ENCODE measurements at regions not wholly inside any gene's neighbourhood (a gene's known extent, or its start where the extent isn't known, plus 50 kb on each side); places are given as distances from the start of the nearest gene placed in this dataset.

DNA sequence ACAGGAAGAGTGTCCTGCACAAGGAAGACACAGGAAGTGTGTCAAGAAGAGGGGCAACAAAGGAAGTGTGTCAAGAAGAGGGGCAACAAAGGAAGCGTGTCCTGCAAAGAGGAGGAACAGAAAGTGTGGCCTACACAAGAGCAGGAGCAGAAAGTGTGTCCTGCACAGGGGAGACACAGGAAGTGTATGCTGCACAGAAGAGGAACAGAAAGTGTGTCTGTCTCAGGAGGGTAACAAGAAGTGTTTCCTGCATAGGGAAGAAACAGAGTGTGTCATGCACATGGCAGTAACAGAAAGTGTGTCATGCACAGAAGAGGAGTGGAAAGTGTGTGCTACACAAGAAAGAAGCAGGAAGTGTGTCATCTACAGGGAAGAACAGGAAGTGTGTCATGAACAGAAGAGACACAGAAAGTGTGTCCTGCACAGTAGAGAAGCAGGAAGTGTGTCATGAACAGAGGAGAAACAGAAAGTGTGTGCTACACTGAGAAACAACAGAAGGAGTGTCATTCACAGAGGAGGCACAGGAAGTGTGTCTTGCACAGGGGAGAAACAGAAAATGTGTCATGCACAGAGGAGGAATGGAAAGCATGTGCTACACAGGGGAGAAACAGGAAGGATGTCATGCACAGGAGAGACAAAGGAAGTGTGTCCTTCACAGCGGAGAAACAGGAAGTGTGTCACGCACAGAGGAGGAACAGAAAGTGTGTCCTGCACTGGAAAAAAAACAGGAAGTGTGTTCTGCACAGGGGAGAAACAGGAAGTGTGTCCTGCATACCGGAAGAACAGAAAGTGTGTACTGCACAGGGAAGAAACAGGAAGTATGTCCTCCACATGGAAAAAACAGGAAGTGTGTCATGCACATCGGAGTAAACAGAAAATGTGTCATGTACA is 526.4 kb upstream of the PRKX start:
- no peak overlapping the region for H3K9ac ChIP-seq (ENCODE audit: low read depth, low read length)
- H3K27ac ChIP-seq (ENCODE audit: low read length): no peak overlapping the region

DNA sequence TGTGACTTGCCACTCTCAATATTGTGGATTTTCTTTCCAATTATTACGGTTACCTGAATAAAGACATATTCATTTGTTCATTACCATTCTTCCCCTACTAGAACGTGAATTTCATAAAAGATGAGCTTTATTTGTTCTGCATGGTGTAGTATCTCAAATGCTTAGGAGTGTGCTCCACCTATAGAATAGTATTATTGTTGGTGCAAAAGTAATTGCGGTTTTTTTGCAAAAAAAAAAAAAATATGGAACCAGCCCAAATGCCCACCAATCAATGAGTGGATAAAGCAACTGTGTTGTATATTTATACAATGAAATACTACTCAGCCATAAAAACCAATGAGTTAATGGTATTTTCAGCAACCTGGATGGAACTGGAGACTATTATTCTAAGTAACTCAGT is 525.5 kb upstream of the PRKX start:
- Histone ChIP-seq H3K4me1 (ENCODE audit: insufficient read depth, low read length) (no peaks in the 10 kb centered on the region), H3K36me3 (ENCODE audit: insufficient read depth, low read depth, low read length) (no peaks in the 10 kb centered on the region), H3K9ac (ENCODE audit: low read depth, low read length) (no peak overlapping the region), H3K4me3 (ENCODE audit: low read length) (no peak overlapping the region), H3K9me3 (ENCODE audit: insufficient read depth, low read depth, low read length) (no peaks in the 10 kb centered on the region), H3K27ac (ENCODE audit: low read length) (no peak overlapping the region), H3K27me3 (ENCODE audit: insufficient read depth, low read length) (no peaks in the 10 kb centered on the region)

More for the DNA sequence above, 526.4 kb upstream of the PRKX start:
- H3K36me3 ChIP-seq (ENCODE audit: insufficient read depth, low read depth, low read length): no peaks in the 10 kb centered on the region
- no peak overlapping the region for H3K4me3 ChIP-seq (ENCODE audit: low read length)
- H3K27me3 ChIP-seq (ENCODE audit: insufficient read depth, low read length): no peaks in the 10 kb centered on the region
- H3K9me3 ChIP-seq (ENCODE audit: insufficient read depth, low read depth, low read length): no peaks in the 10 kb centered on the region
- H3K4me1 ChIP-seq (ENCODE audit: insufficient read depth, low read length): no peaks in the 10 kb centered on the region

DNA sequence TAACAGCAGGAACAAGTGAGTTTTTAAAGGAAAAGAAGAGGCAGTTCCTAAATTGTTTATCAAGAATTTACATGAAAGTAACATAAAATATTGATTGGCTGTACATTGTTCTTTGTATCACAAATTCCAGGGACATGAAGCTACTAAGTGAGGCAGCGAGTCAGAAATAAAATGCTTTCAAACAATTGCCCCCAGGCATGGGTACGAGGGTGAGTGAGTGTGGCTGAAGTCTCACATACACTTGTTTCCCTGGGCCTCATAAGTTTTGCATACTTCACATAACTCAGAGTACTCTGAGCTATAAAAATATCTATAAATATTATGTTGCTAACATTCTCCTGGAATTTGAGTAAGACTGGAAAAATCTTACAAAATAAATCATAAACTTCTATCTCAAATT is 511.6 kb upstream of the PRKX start:
- H3K27ac ChIP-seq (ENCODE audit: low read length): no peak overlapping the region
- H3K9ac ChIP-seq (ENCODE audit: low read depth, low read length): no peak overlapping the region
- H3K4me3 ChIP-seq (ENCODE audit: low read length): no peak overlapping the region

DNA sequence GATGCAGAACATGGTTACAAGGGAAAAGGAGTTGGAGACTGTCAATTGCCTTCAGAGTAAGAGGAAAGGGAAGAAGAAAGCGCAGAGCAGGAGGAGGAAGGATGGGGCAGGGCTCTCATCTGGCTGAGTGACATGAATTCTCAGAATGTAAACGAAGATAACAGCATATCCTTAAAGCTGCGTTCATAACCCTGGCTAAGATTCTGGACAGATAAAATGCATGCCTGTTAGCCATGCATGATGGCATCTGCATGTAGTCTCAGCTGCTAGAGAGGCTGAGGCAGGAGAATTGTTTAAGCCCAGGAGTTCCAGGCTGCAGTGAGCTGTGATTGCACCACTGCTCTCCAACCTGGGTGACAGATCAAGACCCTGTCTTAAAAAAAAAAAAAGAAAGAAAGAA is 493.5 kb upstream of the PRKX start:
- no peak overlapping the region for H3K4me3 ChIP-seq (ENCODE audit: low read length)
- H3K9ac ChIP-seq (ENCODE audit: low read depth, low read length): no peak overlapping the region
- H3K4me1 ChIP-seq (ENCODE audit: insufficient read depth, low read length): no peaks in the 10 kb centered on the region
- H3K9me3 ChIP-seq (ENCODE audit: insufficient read depth, low read depth, low read length): no peaks in the 10 kb centered on the region
- H3K27me3 ChIP-seq (ENCODE audit: insufficient read depth, low read length): no peaks in the 10 kb centered on the region
- H3K36me3 ChIP-seq (ENCODE audit: insufficient read depth, low read depth, low read length): no peaks in the 10 kb centered on the region
- no peak overlapping the region for H3K27ac ChIP-seq (ENCODE audit: low read length)

More for the DNA sequence above, 511.6 kb upstream of the PRKX start:
- no peaks in the 10 kb centered on the region for H3K27me3 ChIP-seq (ENCODE audit: insufficient read depth, low read length)
- H3K36me3 ChIP-seq (ENCODE audit: insufficient read depth, low read depth, low read length): no peaks in the 10 kb centered on the region
- no peaks in the 10 kb centered on the region for H3K9me3 ChIP-seq (ENCODE audit: insufficient read depth, low read depth, low read length)
- H3K4me1 ChIP-seq (ENCODE audit: insufficient read depth, low read length): no peaks in the 10 kb centered on the region

DNA sequence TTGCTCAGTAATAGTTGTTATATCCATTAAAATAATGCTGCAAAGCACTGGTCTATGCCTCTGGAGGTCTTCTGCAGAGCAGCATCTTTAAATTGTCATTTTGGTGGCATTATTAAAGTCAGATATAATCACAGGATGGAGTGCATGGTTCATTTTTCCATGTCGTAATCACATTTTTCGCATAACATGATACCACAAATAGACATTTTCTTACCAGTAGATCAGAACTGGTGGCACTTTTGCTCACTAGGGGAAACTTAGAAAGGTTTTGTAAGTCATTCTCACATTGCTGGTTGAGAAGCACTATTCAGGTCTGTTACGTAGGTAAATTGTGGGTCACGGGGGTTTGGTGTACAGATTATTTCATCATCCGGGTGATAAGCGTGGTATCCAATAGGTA is 484.5 kb upstream of the PRKX start:
- H3K9ac ChIP-seq (ENCODE audit: low read depth, low read length): no peak overlapping the region
- H3K27me3 ChIP-seq (ENCODE audit: insufficient read depth, low read length): no peaks in the 10 kb centered on the region
- no peaks in the 10 kb centered on the region for H3K36me3 ChIP-seq (ENCODE audit: insufficient read depth, low read depth, low read length)
- no peaks in the 10 kb centered on the region for H3K4me1 ChIP-seq (ENCODE audit: insufficient read depth, low read length)
- no peak overlapping the region for H3K27ac ChIP-seq (ENCODE audit: low read length)
- H3K4me3 ChIP-seq (ENCODE audit: low read length): no peak overlapping the region
- H3K9me3 ChIP-seq (ENCODE audit: insufficient read depth, low read depth, low read length): no peaks in the 10 kb centered on the region

DNA sequence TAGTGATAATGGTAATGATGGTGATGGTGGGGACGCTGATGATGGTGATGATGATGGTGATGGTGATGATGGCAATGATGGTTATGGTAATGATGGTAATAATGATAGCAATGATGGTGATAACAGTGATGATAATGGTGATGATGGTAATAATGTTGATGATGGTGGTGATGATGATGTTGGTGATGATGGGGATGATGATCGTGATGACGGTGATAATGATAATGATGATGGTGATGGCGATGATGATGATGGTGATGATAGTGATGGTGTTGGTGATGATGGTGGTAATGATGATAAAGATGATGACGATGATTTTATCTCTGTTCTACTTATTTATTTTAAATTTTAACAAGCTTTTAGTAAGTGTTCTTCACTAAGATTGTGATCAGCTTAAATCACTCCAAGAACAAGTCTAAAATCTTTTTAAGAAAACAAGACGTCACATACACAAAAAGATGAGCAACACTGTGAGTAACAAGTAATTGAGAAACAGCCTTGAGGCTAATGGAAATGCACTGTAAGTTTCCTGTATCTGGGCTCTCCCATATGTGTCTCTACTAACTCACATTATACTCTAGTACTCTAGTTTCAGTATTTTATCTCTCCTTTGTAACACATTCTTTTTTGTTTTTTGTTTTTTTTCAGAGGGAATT is 480.2 kb upstream of the PRKX start:
- Histone ChIP-seq H3K4me1 (ENCODE audit: insufficient read depth, low read length) (no peaks in the 10 kb centered on the region), H3K9ac (ENCODE audit: low read depth, low read length) (no peak overlapping the region), H3K9me3 (ENCODE audit: insufficient read depth, low read depth, low read length) (no peaks in the 10 kb centered on the region), H3K27ac (ENCODE audit: low read length) (no peak overlapping the region), H3K27me3 (ENCODE audit: insufficient read depth, low read length) (no peaks in the 10 kb centered on the region), H3K4me3 (ENCODE audit: low read length) (no peak overlapping the region), H3K36me3 (ENCODE audit: insufficient read depth, low read depth, low read length) (no peaks in the 10 kb centered on the region)

DNA sequence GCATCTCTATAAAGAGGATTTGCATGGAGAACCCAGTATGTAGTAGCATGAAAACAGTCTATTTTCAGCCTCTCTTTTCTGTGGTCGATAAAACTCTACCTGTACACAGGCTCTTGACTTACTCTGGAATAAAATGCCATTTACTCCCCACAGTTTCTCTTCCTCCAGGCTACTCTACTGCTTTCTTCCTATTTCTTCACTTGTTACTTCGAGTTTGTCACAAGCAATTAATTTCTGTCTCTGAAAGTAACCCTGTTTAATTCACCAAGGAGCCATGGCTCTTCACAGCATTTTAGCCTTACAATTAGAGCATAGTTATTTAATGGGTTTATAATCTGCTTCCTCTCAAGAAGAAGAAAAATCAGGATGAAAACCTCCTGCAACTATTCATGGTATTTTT is 472.9 kb upstream of the PRKX start:
- Histone ChIP-seq H3K4me3 (ENCODE audit: low read length) (no peak overlapping the region), H3K9me3 (ENCODE audit: insufficient read depth, low read depth, low read length) (no peaks in the 10 kb centered on the region), H3K27ac (ENCODE audit: low read length) (no peak overlapping the region), H3K4me1 (ENCODE audit: insufficient read depth, low read length) (no peaks in the 10 kb centered on the region), H3K36me3 (ENCODE audit: insufficient read depth, low read depth, low read length) (no peaks in the 10 kb centered on the region), H3K27me3 (ENCODE audit: insufficient read depth, low read length) (no peaks in the 10 kb centered on the region), H3K9ac (ENCODE audit: low read depth, low read length) (no peak overlapping the region)

DNA sequence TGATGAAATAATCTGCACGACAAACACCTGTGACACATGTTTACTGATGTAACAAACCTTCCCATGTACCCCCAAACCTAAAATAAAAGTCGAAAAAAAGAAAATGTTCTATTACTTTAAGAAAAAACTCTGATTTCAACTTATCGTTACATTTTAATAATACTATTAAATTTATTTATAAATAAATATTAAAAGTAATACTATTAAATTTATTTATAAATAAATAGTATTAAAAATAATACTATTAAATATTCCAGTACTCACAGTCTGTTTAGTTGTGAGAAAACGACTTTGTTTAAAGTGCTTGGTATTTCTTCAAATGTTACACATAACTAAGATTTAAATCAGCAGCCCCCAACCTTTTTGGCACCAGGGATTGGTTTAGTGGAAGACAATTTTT is 471.6 kb upstream of the PRKX start:
- Histone ChIP-seq H3K9me3 (ENCODE audit: insufficient read depth, low read depth, low read length) (no peaks in the 10 kb centered on the region), H3K4me1 (ENCODE audit: insufficient read depth, low read length) (no peaks in the 10 kb centered on the region), H3K36me3 (ENCODE audit: insufficient read depth, low read depth, low read length) (no peaks in the 10 kb centered on the region), H3K27me3 (ENCODE audit: insufficient read depth, low read length) (no peaks in the 10 kb centered on the region), H3K9ac (ENCODE audit: low read depth, low read length) (no peak overlapping the region), H3K27ac (ENCODE audit: low read length) (no peak overlapping the region), H3K4me3 (ENCODE audit: low read length) (no peak overlapping the region)

DNA sequence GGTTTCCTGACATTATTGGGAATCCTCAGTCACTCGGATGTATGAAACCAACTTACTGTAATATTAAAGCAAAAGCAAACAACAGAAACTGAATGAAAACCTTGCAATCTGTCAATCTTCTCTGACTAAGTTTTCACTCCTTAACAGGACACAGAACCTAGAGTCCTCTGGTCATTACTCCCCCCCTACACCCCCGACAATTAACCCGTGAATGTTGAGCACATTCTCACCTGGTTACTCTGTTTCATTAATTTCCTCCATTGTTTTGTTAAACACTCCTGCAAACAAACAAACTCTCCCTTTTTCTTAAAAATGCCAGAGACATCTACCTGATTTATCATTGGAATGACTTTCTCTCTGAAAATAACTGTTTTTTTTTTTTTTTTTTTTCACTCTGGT is 469.0 kb upstream of the PRKX start:
- H3K4me1 ChIP-seq (ENCODE audit: insufficient read depth, low read length): no peaks in the 10 kb centered on the region

DNA sequence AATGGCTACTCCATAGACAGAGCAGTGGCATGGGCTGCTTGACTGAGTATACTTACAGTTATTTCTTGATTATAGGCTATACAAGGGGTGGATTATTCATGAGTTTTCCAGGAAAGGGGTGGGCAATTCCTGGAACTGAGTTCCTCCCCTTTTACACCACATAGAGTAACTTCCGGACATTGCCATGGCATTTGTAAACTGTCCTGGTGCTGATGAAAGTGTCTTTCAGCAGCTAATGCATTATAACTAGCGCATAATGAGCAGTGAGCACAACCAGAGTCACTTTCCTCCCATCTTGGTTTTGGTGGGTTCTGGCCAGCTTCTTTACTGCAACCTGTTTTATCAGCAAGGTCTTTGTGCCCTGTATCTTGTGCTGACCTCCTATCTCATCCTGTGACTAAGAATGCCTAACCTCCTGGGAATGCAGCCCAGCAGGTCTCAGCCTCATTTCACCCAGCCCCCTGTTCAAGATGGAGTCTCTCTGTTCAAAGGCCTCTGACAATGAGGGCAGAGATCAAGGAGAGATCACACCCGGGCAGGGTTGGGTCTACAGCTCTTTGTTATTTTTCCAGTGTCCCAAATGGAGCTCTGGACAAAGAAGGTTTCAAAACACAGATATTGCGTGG is 468.4 kb upstream of the PRKX start:
- Histone ChIP-seq H3K4me1 (ENCODE audit: insufficient read depth, low read length) (no peaks in the 10 kb centered on the region), H3K4me3 (ENCODE audit: low read length) (no peak overlapping the region; the same call in 1 of the 2 replicates), H3K36me3 (ENCODE audit: insufficient read depth, low read depth, low read length) (no peaks in the 10 kb centered on the region), H3K27ac (ENCODE audit: low read length) (no peak overlapping the region), H3K9me3 (ENCODE audit: insufficient read depth, low read depth, low read length) (no peaks in the 10 kb centered on the region), H3K9ac (ENCODE audit: low read depth, low read length) (peak overlapping the region; percentile 37; the same call in 1 of the 2 replicates), H3K27me3 (ENCODE audit: insufficient read depth, low read length) (no peaks in the 10 kb centered on the region)

More for the DNA sequence above, 469.0 kb upstream of the PRKX start:
- H3K4me3 ChIP-seq (ENCODE audit: low read length): no peak overlapping the region; the same call in 1 of the 2 replicates
- H3K27me3 ChIP-seq (ENCODE audit: insufficient read depth, low read length): no peaks in the 10 kb centered on the region
- H3K27ac ChIP-seq (ENCODE audit: low read length): no peak overlapping the region
- H3K36me3 ChIP-seq (ENCODE audit: insufficient read depth, low read depth, low read length): no peaks in the 10 kb centered on the region
- 0 out of 2 replicates have a peak overlapping the region, but pooled peaks have one; percentile 35 for H3K9ac ChIP-seq (ENCODE audit: low read depth, low read length)
- no peaks in the 10 kb centered on the region for H3K9me3 ChIP-seq (ENCODE audit: insufficient read depth, low read depth, low read length)

DNA sequence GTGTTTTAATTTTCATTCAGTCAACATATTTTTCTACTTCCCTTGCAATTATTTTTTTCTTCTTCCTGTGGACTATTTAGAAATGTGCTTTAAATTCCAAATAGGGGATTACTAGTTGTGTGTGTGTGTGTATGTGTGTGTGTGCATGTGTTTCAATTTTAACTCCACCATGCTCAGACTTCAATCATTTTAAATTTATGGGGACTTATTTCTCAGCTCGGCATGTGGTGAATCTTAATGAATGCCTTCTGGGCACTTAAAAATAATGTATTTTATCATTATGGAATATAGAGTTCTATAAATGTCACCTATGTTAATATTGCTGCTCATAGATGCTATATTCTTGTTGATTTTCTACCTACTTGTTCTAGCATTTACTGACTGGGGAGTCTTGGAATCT is 465.6 kb upstream of the PRKX start:
- Histone ChIP-seq H3K36me3 (ENCODE audit: insufficient read depth, low read depth, low read length) (no peaks in the 10 kb centered on the region), H3K9ac (ENCODE audit: low read depth, low read length) (no peak overlapping the region), H3K4me1 (ENCODE audit: insufficient read depth, low read length) (no peaks in the 10 kb centered on the region), H3K9me3 (ENCODE audit: insufficient read depth, low read depth, low read length) (no peaks in the 10 kb centered on the region), H3K27me3 (ENCODE audit: insufficient read depth, low read length) (no peaks in the 10 kb centered on the region), H3K27ac (ENCODE audit: low read length) (no peak overlapping the region), H3K4me3 (ENCODE audit: low read length) (no peak overlapping the region)
